ENCODE measurements at regions not wholly inside any gene's neighbourhood (a gene's known extent, or its start where the extent isn't known, plus 50 kb on each side); places are given as distances from the start of the nearest gene placed in this dataset.
"Not testable (repeated sequence)": the region's sequence is repeated elsewhere in the genome, so short reads cannot be mapped to it uniquely, and the experiment has no call there.

GRCh38 chr16:88202207-88202745 is 180.5 kb upstream of the ZNF469 start:
- POLR2A ChIA-PET, result no interaction called here
- H3K36me3 ChIP-seq (replicated peaks in 1 of 2; ENCODE audit: control extremely low read depth in 1 of 2, control insufficient read depth in 1 of 2, extremely low read depth in 1 of 2, insufficient read depth in 2 of 2, low read length in 1 of 2), result no peaks in the 10 kb centered on the region
- CTCF ChIA-PET, result no interaction called here
- H3K9me3 Mint-ChIP-seq (ENCODE audit: insufficient read depth), result no peaks in the 10 kb centered on the region
- H3K4me1 ChIP-seq (ENCODE audit: control insufficient read depth in 2 of 2, insufficient read depth in 2 of 2, low read length in 2 of 2), result no peaks in the 10 kb centered on the region
- no peak overlapping the region for H3K27ac Mint-ChIP-seq
- no peak overlapping the region for H3K4me2 ChIP-seq (replicated peaks; ENCODE audit: low read depth, low read length, poor library complexity, severe bottlenecking)
- H3K4me3 Mint-ChIP-seq, result no peak overlapping the region
- H3K27ac ChIP-seq (ENCODE audit: low read length in 2 of 2), result no peak overlapping the region
- no peaks in the 10 kb centered on the region for H3K27me3 ChIP-seq (replicated peaks in 1 of 4; ENCODE audit: control extremely low read depth in 1 of 4, control insufficient read depth in 3 of 4, insufficient read depth in 4 of 4, low read length in 3 of 4)
- ATAC-seq (ENCODE audit: low read depth) (no peak), DNase-seq (no peak)
- no peak overlapping the region for H3K9ac ChIP-seq (ENCODE audit: low read length)
- no peak overlapping the region for H2AFZ ChIP-seq (ENCODE audit: insufficient read depth, low read depth, low read length, poor library complexity, severe bottlenecking)
- H4K20me1 ChIP-seq (ENCODE audit: control insufficient read depth, insufficient read depth, low read length, poor library complexity, severe bottlenecking), result no peaks in the 10 kb centered on the region
- no peaks in the 10 kb centered on the region for H3K27me3 Mint-ChIP-seq
- TF ChIP-seq EZH2 (IDR thresholded peaks at IDR 0.05; ENCODE audit: borderline replicate concordance, insufficient read depth, low read depth, low read length, poor library complexity, severe bottlenecking) (no peak), CTCF (IDR thresholded peaks at IDR 0.05) (no peak)
- WGBS (ENCODE audit: insufficient coverage), result 86% methylated on average over 11 of the region's 13 CpGs
- no peaks in the 10 kb centered on the region for H3K4me1 Mint-ChIP-seq
- intact Hi-C loops (cut with micrococcal nuclease), result no loop called here
- H3K79me2 ChIP-seq (ENCODE audit: control insufficient read depth, insufficient read depth, low read length), result no peaks in the 10 kb centered on the region
- no peak overlapping the region for H3K4me3 ChIP-seq (ENCODE audit: control extremely low read depth in 1 of 5, extremely low read depth in 1 of 5, insufficient read depth in 1 of 5, low read depth in 2 of 5, low read length in 4 of 5)
- H3K9me3 ChIP-seq (ENCODE audit: control extremely low read depth in 1 of 3, control insufficient read depth in 2 of 3, insufficient read depth in 1 of 3, low read length in 2 of 3), result no peaks in the 10 kb centered on the region

GRCh38 chr16:88202856-88203681 is 179.7 kb upstream of the ZNF469 start:
- H3K27ac ChIP-seq (ENCODE audit: low read length in 2 of 2); ATAC-seq (ENCODE audit: low read depth); H2AFZ ChIP-seq (ENCODE audit: insufficient read depth, low read depth, low read length, poor library complexity, severe bottlenecking); H3K4me3 ChIP-seq (ENCODE audit: control extremely low read depth in 1 of 5, extremely low read depth in 1 of 5, insufficient read depth in 1 of 5, low read depth in 2 of 5, low read length in 4 of 5); H3K4me3 Mint-ChIP-seq; H3K27me3 Mint-ChIP-seq; DNase-seq; H3K9me3 Mint-ChIP-seq (ENCODE audit: insufficient read depth); H3K79me2 ChIP-seq (ENCODE audit: control insufficient read depth, insufficient read depth, low read length); H3K9me3 ChIP-seq (ENCODE audit: control extremely low read depth in 1 of 3, control insufficient read depth in 2 of 3, insufficient read depth in 1 of 3, low read length in 2 of 3); H3K4me2 ChIP-seq (replicated peaks; ENCODE audit: low read depth, low read length, poor library complexity, severe bottlenecking); POLR2A ChIA-PET; H3K27ac Mint-ChIP-seq; H3K9ac ChIP-seq (ENCODE audit: low read length); CTCF ChIA-PET; H3K36me3 ChIP-seq (replicated peaks in 1 of 2; ENCODE audit: control extremely low read depth in 1 of 2, control insufficient read depth in 1 of 2, extremely low read depth in 1 of 2, insufficient read depth in 2 of 2, low read length in 1 of 2); H3K4me1 ChIP-seq (ENCODE audit: control insufficient read depth in 2 of 2, insufficient read depth in 2 of 2, low read length in 2 of 2); H4K20me1 ChIP-seq (ENCODE audit: control insufficient read depth, insufficient read depth, low read length, poor library complexity, severe bottlenecking); intact Hi-C loops (cut with micrococcal nuclease); H3K27me3 ChIP-seq (replicated peaks in 1 of 4; ENCODE audit: control extremely low read depth in 1 of 4, control insufficient read depth in 3 of 4, insufficient read depth in 4 of 4, low read length in 3 of 4); H3K4me1 Mint-ChIP-seq: not testable (repeated sequence)
- WGBS (ENCODE audit: insufficient coverage), result 89% methylated on average over 35 of the region's 37 CpGs

- H4K20me1 ChIP-seq (ENCODE audit: control insufficient read depth, insufficient read depth, low read length, poor library complexity, severe bottlenecking); H3K4me1 ChIP-seq (ENCODE audit: control insufficient read depth in 2 of 2, insufficient read depth in 2 of 2, low read length in 2 of 2); H3K9ac ChIP-seq (ENCODE audit: low read length); CTCF ChIA-PET; H3K27ac ChIP-seq (ENCODE audit: low read length in 2 of 2); H3K27ac Mint-ChIP-seq; H3K4me2 ChIP-seq (replicated peaks; ENCODE audit: low read depth, low read length, poor library complexity, severe bottlenecking); H3K27me3 ChIP-seq (replicated peaks in 1 of 4; ENCODE audit: control extremely low read depth in 1 of 4, control insufficient read depth in 3 of 4, insufficient read depth in 4 of 4, low read length in 3 of 4); H3K79me2 ChIP-seq (ENCODE audit: control insufficient read depth, insufficient read depth, low read length); H3K36me3 ChIP-seq (replicated peaks in 1 of 2; ENCODE audit: control extremely low read depth in 1 of 2, control insufficient read depth in 1 of 2, extremely low read depth in 1 of 2, insufficient read depth in 2 of 2, low read length in 1 of 2); H3K4me1 Mint-ChIP-seq; intact Hi-C loops (cut with micrococcal nuclease); DNase-seq; H3K4me3 ChIP-seq (ENCODE audit: control extremely low read depth in 1 of 5, extremely low read depth in 1 of 5, insufficient read depth in 1 of 5, low read depth in 2 of 5, low read length in 4 of 5); POLR2A ChIA-PET; H3K9me3 Mint-ChIP-seq (ENCODE audit: insufficient read depth); ATAC-seq (ENCODE audit: low read depth); H3K27me3 Mint-ChIP-seq; H3K9me3 ChIP-seq (ENCODE audit: control extremely low read depth in 1 of 3, control insufficient read depth in 2 of 3, insufficient read depth in 1 of 3, low read length in 2 of 3); H3K4me3 Mint-ChIP-seq; H2AFZ ChIP-seq (ENCODE audit: insufficient read depth, low read depth, low read length, poor library complexity, severe bottlenecking): not testable (repeated sequence)
- 92% methylated on average over 25 of the region's 37 CpGs for WGBS (ENCODE audit: insufficient coverage)
Observed at GRCh38 chr16:88204131-88205110, 178.3 kb upstream of the ZNF469 start.
